ENCODE measurements at regions not wholly inside any gene's neighbourhood (a gene's known extent, or its start where the extent isn't known, plus 50 kb on each side); places are given as distances from the start of the nearest gene placed in this dataset.
"Not testable (repeated sequence)": the region's sequence is repeated elsewhere in the genome, so short reads cannot be mapped to it uniquely, and the experiment has no call there.

GRCh38 chr12:131447636-131448035 lies 263.3 kb upstream of the SFSWAP start:
- H3K9me3 ChIP-seq (ENCODE audit: control insufficient read depth, insufficient read depth, low read length) = peaks cover 20% of the 10 kb centered on the region
- DNase-seq = not testable (repeated sequence)
- 100% methylated on average over 2 of the region's 14 CpGs; no CpG with 5 or more reads in 1 of the 2 experiments for WGBS, 2 experiments (ENCODE audit: extremely low coverage in 2 of 2, insufficient read length in 1 of 2)

More at GRCh38 chr12:131447636-131448035, 263.3 kb upstream of the SFSWAP start:
- H4K5ac ChIP-seq (ENCODE audit: low read depth, low read length); H3K56ac ChIP-seq (ENCODE audit: extremely low read depth, insufficient read depth, low read length); H3K79me1 ChIP-seq (ENCODE audit: low read depth in 1 of 2, low read length in 2 of 2); dilution Hi-C loops (cut with HindIII; ENCODE audit: low sequenced_read_pairs, unreplicated experiment); in situ Hi-C loops (cut with MboI; ENCODE audit: low sequenced_read_pairs); H3K18ac ChIP-seq (ENCODE audit: low read depth, low read length); H2BK120ac ChIP-seq (ENCODE audit: low read depth, low read length); H3K9ac ChIP-seq (ENCODE audit: low read depth, low read length); H2BK20ac ChIP-seq (ENCODE audit: low read depth, low read length); H3K27me3 ChIP-seq (ENCODE audit: control insufficient read depth, insufficient read depth, low read length); H3K36me3 ChIP-seq (ENCODE audit: control insufficient read depth, insufficient read depth, low read length); H2BK5ac ChIP-seq (ENCODE audit: low read depth, low read length, poor library complexity, severe bottlenecking); H3K4me1 ChIP-seq (ENCODE audit: control insufficient read depth, insufficient read depth, low read length); H4K8ac ChIP-seq (ENCODE audit: low read depth in 2 of 2, low read length in 2 of 2); H3K27ac ChIP-seq (ENCODE audit: insufficient read depth, low read length); BruUV-seq (replicated peaks); H2BK15ac ChIP-seq (ENCODE audit: low read depth, low read length); H2AK9ac ChIP-seq (replicated peaks; ENCODE audit: low read depth, low read length, poor library complexity); H3K14ac ChIP-seq (replicated peaks; ENCODE audit: low read depth, low read length); H4K20me1 ChIP-seq (ENCODE audit: insufficient read depth, low read length); POLR2A ChIA-PET (ENCODE audit: unreplicated experiment); H2AK5ac ChIP-seq (ENCODE audit: low read depth, low read length); H3K4me2 ChIP-seq (ENCODE audit: low read depth, low read length); H2AFZ ChIP-seq (replicated peaks; ENCODE audit: low read length, poor library complexity); H3K23ac ChIP-seq (ENCODE audit: low read depth, low read length); ATAC-seq (ENCODE audit: low read depth); intact Hi-C loops (cut with micrococcal nuclease); CTCF ChIA-PET; H4K91ac ChIP-seq (ENCODE audit: insufficient read depth, low read depth, low read length); H3K9me1 ChIP-seq (ENCODE audit: insufficient read depth, low read length); H3K4ac ChIP-seq (ENCODE audit: low read depth, low read length); H3K4me3 ChIP-seq (ENCODE audit: insufficient read depth, low read depth, low read length): not testable (repeated sequence)

Measured in IMR-90 (cell line).